GM21717 (cell line): ENCODE measurements at regions not wholly inside any gene's neighbourhood (a gene's known extent, or its start where the extent isn't known, plus 50 kb on each side); places are given as distances from the start of the nearest gene placed in this dataset.

Experiments used
- ATAC-seq: cut with Tn5 transposase; IDR thresholded peaks from one replicate; pipeline ENCODE4 v1.9.1; 2021; ENCODE audit warnings: mild to moderate bottlenecking, moderate library complexity; ENCODE audit not compliant: unreplicated experiment

GRCh38 chr13:61485128-61485765 is 69.6 kb upstream of the PCDH20 start:
- ATAC-seq: no peak

DNA sequence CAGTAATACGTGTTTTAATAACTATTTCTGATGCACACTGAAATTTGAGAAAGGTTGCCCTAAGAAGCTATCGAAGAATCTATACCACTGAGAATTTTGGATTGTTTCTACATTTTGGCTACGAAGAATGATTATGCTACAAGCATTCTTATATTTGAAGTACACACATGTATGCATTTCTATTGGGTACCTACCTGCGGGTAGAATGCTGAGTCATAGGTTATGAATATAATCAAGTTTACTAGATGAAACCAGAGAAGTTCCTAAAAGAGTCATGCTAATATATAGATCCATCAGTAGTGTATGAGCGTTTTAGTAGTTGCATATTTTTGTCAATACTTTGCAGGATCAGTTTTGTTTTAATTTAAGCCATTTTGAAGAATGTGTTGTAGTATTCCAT is 62.0 kb upstream of the PCDH20 start:
- no peak for ATAC-seq

GRCh38 chr13:61470786-61471185 is 55.1 kb upstream of the PCDH20 start:
- no peak for ATAC-seq

DNA sequence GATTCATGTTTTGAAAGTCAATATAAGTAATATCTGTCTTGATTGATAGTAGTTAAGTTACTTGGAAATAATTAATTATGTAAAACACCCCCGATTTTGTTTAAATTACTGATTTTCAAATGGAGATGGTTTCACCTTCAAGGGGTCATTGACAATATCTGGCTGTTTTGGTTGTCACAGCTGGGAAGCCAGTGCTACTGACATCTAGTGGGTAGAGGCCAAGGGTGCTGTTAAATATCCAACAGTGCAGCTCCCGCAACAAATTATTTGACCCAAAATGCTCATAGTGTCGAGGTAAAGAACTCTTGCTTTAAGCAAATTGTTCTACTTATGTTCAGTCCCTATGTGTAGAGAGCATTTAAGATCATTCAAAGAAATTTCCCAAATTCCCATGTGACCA is 50.6 kb upstream of the PCDH20 start:
- no peak for ATAC-seq
